ENCODE measurements at regions not wholly inside any gene's neighbourhood (a gene's known extent, or its start where the extent isn't known, plus 50 kb on each side); places are given as distances from the start of the nearest gene placed in this dataset.

DNA sequence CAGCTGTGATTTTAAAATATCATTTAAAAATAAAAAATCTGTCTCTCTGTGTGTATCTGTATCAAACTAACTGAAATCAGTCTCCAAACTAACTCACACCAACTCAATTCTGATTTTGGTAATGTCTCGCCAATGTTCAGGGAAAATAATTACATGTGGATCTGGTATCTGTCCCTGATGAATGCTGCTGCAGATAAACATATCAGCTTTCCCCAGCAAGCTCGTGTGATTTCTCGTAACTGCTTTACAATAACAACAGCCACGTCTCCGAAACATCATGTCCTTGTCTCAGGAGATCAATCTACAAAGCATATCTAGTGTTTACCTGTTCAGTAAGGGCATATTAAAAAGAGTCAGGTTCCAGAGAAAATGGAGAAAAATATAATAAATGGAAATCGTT is 129.0 kb downstream of the IRS2 start:
- Mint-ChIP-seq H3K4me1 (ENCODE audit: low read depth) (peaks cover 6% of the 10 kb centered on the region), H3K4me3 (no peak overlapping the region), H3K9me3 (no peaks in the 10 kb centered on the region), H3K36me3 (ENCODE audit: low read depth) (no peaks in the 10 kb centered on the region), H3K27ac (no peak overlapping the region), H3K27me3 (no peaks in the 10 kb centered on the region)

DNA sequence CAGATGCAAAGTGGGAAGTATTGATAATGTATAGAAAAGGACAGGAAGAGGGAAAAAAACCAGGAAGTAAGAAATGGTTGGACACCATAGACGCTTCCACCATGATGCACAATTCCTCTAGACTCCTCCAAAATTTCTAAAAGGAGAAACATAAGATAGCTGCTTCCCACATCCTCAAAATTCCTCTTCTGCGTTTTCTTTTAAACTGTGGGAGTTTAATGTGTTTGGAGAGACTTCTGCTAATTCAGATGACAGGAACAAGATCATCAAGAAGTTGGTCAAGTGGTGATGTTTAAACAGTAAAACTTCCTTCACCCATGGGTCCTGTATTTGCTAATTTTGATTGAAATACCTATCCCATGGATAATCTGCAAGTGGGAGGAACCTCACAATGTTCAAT is 130.2 kb downstream of the IRS2 start:
- H3K9me3 Mint-ChIP-seq: no peaks in the 10 kb centered on the region
- no peak overlapping the region for H3K27ac Mint-ChIP-seq
- no peaks in the 10 kb centered on the region for H3K27me3 Mint-ChIP-seq
- H3K4me3 Mint-ChIP-seq: no peak overlapping the region
- peaks cover 6% of the 10 kb centered on the region for H3K4me1 Mint-ChIP-seq (ENCODE audit: low read depth)
- H3K36me3 Mint-ChIP-seq (ENCODE audit: low read depth): no peaks in the 10 kb centered on the region

DNA sequence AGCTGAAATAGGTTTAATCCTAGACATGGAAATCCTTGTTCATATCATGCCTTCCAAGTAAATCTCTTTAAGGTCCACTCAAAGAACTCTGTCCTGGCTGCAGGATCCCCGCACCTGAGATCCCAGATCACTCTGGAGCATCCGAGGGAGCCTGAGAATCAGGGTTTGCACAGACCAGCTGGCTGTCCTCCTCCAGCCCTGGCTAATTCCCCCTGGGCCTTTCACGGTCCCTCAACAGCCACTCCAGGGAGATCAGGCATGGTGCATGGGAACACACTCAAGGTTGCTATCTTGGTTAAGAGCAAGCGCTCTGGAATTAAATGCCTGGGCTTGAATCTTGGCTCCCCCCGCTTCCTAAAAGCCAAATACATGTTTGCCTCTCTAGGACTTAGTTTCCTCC is 130.8 kb downstream of the IRS2 start:
- Mint-ChIP-seq H3K9me3 (no peaks in the 10 kb centered on the region), H3K27ac (no peak overlapping the region), H3K36me3 (ENCODE audit: low read depth) (no peaks in the 10 kb centered on the region), H3K4me1 (ENCODE audit: low read depth) (peaks cover 6% of the 10 kb centered on the region), H3K4me3 (no peak overlapping the region), H3K27me3 (no peaks in the 10 kb centered on the region)

DNA sequence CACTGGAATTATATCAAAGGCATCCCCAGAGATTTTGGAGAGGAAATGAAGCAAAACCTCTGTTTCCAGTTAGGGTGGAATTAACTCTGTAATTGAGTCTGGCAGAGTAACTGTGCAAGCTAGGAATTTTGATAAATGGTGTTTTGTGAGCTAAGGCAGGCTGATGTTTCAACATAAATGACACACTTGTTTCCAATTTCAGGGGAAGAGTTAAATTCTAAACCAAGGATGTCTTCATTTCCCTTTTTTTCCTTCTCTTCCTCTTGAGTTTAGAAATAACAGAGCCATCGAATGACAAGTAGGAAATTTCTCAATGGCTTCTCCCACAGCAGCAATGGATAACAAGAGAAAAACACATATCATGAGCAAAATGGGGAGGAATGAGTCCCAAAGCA is 131.2 kb downstream of the IRS2 start:
- no peak overlapping the region for H3K27ac Mint-ChIP-seq
- no peaks in the 10 kb centered on the region for H3K27me3 Mint-ChIP-seq
- no peaks in the 10 kb centered on the region for H3K36me3 Mint-ChIP-seq (ENCODE audit: low read depth)
- no peak overlapping the region for H3K4me3 Mint-ChIP-seq
- H3K9me3 Mint-ChIP-seq: no peaks in the 10 kb centered on the region
- peaks cover 6% of the 10 kb centered on the region for H3K4me1 Mint-ChIP-seq (ENCODE audit: low read depth)

DNA sequence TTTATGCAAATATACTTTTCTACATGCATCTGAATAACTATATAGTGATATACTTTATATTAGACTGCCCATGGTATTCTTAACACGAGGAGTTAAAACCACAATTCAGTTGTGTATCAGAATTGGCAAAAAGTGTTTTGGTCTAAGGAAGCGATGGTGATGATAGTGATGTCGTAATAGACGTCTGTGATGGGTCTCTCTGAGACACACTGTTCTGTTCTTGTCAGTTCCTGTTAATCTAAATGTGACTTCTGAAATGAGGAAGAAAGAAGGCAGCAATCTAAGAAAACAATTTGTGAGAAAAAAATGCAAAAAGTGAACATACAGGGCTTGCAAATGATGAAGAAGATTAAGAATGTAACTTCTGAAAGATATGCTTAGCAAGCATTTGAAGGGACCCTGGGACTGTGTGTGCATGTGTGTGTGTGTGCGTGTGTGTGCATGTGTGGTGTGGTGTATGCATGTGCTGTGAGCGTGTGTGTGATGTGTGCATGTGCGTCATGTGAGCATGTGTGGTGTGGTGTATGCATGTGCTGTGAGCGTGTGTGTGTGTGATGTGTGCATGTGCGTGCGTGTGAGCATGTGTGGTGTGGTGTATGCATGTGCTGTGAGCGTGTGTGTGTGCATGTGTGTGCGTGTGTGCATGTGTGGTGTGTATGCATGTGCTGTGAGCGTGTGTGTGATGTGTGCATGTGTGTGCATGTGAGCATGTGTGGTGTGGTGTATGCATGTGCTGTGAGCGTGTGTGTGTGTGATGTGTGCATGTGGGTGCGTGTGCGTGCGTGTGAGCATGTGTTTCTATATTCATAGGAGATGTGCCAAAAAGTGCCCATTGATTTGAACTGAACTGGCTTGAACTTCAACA is 131.8 kb downstream of the IRS2 start:
- Mint-ChIP-seq H3K27me3 (no peaks in the 10 kb centered on the region), H3K4me3 (no peak overlapping the region), H3K27ac (no peak overlapping the region), H3K9me3 (no peaks in the 10 kb centered on the region), H3K36me3 (ENCODE audit: low read depth) (no peaks in the 10 kb centered on the region), H3K4me1 (ENCODE audit: low read depth) (peaks cover 6% of the 10 kb centered on the region)

DNA sequence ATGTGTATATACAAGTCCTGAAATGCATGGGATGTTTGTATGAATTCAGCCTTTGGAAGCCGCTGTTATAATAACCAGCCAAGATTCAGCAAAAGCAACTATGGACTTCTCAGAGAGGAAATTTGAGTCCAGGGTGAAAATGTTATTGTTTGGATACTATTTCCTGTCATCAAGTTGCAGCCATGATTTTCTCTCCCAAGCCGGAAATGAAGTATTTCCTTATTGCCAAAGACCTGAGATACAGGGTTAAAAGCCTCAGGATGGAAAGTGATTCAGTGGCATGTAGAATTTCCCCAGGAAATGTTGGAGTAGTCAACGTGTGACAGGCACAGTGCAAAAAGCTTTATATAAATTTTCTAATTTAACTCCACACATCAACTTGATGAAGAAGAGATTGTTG is 133.9 kb downstream of the IRS2 start:
- no peaks in the 10 kb centered on the region for H3K36me3 Mint-ChIP-seq (ENCODE audit: low read depth)
- H3K27me3 Mint-ChIP-seq: no peaks in the 10 kb centered on the region
- peaks cover 6% of the 10 kb centered on the region for H3K4me1 Mint-ChIP-seq (ENCODE audit: low read depth)
- no peak overlapping the region for H3K4me3 Mint-ChIP-seq
- no peak overlapping the region for H3K27ac Mint-ChIP-seq
- no peaks in the 10 kb centered on the region for H3K9me3 Mint-ChIP-seq

DNA sequence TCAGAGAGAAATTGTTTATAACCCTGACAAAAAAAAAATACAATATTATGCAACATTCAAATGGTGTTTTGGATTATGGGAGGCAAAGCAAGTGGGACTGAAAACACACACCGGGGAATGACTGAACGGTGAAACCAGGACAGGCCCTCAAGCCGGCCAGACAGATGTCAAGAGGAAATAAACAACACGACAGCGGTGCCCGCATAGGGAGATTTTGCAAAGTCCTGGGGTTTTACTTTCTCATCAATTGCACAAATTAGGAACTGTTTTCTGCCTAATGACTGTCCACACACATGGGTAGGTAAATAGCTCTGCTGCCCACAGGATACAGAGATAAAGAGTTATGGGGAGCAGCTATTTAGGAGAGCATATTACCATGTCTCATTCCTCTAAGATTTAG is 134.5 kb downstream of the IRS2 start:
- no peaks in the 10 kb centered on the region for H3K9me3 Mint-ChIP-seq
- H3K4me1 Mint-ChIP-seq (ENCODE audit: low read depth): peaks cover 6% of the 10 kb centered on the region
- no peaks in the 10 kb centered on the region for H3K36me3 Mint-ChIP-seq (ENCODE audit: low read depth)
- no peaks in the 10 kb centered on the region for H3K27me3 Mint-ChIP-seq
- no peak overlapping the region for H3K4me3 Mint-ChIP-seq
- H3K27ac Mint-ChIP-seq: no peak overlapping the region

DNA sequence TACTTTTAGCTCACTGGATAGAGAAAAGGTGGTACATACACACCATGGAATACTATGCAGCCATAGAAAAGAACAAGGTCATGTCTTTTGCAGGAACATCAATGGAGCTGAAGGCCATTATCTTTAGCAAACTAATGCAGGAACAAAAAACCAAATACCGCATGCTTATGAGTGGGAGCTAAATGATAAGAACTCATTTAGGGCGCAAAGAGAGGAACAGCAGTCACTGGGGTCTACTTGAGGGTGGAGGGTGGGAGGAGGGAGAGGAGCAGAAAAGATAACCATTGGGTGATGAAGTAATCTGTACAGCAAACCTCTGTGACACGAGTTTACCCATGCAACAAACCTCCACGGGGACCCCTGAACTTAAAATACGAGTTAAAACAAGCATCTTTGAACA is 135.1 kb downstream of the IRS2 start:
- Mint-ChIP-seq H3K4me3 (no peak overlapping the region), H3K4me1 (ENCODE audit: low read depth) (peaks cover 6% of the 10 kb centered on the region), H3K36me3 (ENCODE audit: low read depth) (no peaks in the 10 kb centered on the region), H3K27ac (no peak overlapping the region), H3K9me3 (no peaks in the 10 kb centered on the region), H3K27me3 (no peaks in the 10 kb centered on the region)

DNA sequence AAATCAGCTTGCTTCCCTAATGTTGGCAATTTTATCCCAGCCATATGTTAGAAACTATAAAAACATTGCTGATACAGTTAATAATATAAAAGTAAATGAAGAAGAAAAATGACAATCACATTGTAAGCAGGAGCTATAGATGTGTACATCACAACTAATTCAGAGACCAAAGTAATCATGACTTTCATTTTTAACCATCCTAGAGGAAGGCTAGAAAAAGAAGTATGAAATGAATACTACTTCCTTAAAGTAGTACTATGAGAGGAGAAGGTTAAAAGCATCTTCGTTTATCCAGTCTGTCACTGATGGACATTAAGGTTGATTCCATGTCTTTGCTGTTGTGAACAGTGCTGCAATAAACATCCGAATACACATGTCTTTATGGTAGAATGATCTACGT is 135.5 kb downstream of the IRS2 start:
- Mint-ChIP-seq H3K4me3 (no peak overlapping the region), H3K4me1 (ENCODE audit: low read depth) (peaks cover 6% of the 10 kb centered on the region), H3K27ac (no peak overlapping the region), H3K9me3 (no peaks in the 10 kb centered on the region), H3K27me3 (no peaks in the 10 kb centered on the region), H3K36me3 (ENCODE audit: low read depth) (no peaks in the 10 kb centered on the region)

DNA sequence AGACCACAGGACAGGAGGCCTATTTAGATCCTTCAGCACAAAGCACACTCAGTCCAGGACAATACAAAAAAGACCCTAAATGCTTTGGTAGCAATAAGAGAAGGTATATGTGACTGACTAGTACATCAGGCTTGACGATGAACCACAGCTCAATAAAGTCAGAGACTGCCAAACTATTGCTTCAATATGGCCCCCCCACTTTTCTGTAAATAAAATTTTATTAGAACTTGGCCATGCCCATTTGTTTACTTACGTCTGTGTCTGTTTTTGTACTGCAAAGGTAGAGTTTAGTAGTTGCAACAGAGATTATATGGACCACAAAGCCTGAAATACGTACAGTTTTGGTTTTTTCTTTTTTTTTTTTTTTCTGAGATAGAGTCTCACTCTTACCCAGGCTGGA is 136.7 kb downstream of the IRS2 start:
- Mint-ChIP-seq H3K4me3 (no peak overlapping the region), H3K27me3 (no peaks in the 10 kb centered on the region), H3K4me1 (ENCODE audit: low read depth) (peaks cover 5% of the 10 kb centered on the region), H3K9me3 (no peaks in the 10 kb centered on the region), H3K36me3 (ENCODE audit: low read depth) (no peaks in the 10 kb centered on the region), H3K27ac (no peak overlapping the region)

DNA sequence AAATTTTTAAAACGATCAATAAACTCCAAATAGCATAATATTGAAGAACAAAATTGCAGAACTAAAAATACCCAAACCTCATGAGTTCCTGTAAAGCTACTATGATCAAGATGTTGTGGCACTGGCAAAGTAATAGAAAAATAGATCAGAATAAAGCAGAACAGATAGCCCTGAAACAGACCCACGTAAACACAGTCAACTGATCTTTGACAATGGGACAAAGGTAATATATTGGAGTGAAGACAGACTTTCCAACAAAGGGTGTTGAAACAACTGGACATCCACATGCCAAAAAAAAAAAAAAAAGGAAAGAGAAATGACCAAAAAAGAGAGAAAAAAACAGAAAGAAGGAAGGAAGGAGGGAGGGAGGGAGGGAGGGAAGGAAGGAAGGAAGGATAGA is 138.7 kb downstream of the IRS2 start:
- Mint-ChIP-seq H3K36me3 (ENCODE audit: low read depth) (no peaks in the 10 kb centered on the region), H3K9me3 (no peaks in the 10 kb centered on the region), H3K4me3 (no peak overlapping the region), H3K4me1 (ENCODE audit: low read depth) (no peaks in the 10 kb centered on the region), H3K27me3 (no peaks in the 10 kb centered on the region), H3K27ac (peak overlapping the region; percentile 56)

DNA sequence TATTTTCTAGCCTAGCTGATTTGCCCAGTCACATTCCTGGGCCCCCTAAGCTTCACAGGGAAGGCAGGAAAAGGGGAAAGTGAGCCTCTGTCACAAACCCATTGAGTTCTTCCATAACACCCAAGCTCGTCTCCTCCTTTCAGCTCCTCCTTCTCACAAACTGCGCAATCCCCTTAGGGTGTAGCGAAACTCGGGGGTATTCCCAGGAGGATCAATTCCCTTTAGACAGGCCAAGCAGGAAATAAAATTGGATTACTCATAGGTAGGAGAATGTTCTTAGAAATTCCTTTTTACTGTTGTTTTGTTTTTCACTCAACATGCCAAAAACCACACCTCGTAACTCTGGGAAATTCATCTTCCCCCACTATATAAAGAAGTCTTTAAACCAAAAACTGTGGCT is 139.3 kb downstream of the IRS2 start:
- Mint-ChIP-seq H3K4me3 (no peak overlapping the region), H3K36me3 (ENCODE audit: low read depth) (no peaks in the 10 kb centered on the region), H3K27me3 (no peaks in the 10 kb centered on the region), H3K9me3 (peaks cover under 1% of the 10 kb centered on the region), H3K4me1 (ENCODE audit: low read depth) (no peaks in the 10 kb centered on the region), H3K27ac (no peak overlapping the region)

DNA sequence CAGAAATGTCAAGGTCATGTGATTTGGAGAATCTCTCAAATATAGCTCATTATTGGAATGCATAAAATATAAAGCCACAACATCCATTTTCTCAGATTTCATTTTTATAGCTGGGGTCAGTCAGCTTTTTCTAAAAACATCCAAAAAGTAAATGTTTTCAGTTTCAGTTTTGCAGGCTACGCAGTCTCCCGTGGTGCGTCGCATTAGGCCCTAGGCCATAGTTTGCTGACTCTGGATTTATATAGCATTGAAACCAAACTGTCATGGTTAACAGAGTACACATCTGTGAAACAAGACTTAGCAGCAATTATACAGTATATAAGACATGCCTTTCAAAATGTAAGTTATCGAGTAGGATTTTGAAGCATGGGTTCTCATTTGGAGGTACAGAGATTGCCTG is 140.0 kb downstream of the IRS2 start:
- no peaks in the 10 kb centered on the region for H3K27me3 Mint-ChIP-seq

DNA sequence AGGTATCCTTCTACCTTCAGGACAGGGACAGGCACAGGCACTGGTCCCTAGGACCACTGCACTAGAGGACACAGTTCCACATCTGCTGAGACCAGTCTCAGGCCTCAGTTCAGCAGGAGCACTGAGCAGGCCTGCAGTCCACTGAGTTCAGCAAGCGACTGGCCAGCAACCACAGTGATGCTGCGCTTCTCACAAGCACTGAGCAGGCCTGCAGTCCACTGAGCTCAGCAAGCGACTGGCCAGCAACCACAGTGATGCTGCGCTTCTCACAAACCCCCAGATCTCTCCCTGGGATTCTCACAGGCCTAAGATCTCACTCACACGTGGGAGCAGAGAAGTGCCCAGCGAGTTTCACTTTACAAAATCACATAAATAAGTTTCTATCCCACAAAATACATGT is 140.6 kb downstream of the IRS2 start:
- Mint-ChIP-seq H3K4me3 (no peak overlapping the region), H3K4me1 (ENCODE audit: low read depth) (no peaks in the 10 kb centered on the region)

More for the DNA sequence above, 140.0 kb downstream of the IRS2 start:
- peaks cover 4% of the 10 kb centered on the region for H3K9me3 Mint-ChIP-seq
- no peak overlapping the region for H3K27ac Mint-ChIP-seq
- H3K4me1 Mint-ChIP-seq (ENCODE audit: low read depth): no peaks in the 10 kb centered on the region
- no peak overlapping the region for H3K4me3 Mint-ChIP-seq
- no peaks in the 10 kb centered on the region for H3K36me3 Mint-ChIP-seq (ENCODE audit: low read depth)

DNA sequence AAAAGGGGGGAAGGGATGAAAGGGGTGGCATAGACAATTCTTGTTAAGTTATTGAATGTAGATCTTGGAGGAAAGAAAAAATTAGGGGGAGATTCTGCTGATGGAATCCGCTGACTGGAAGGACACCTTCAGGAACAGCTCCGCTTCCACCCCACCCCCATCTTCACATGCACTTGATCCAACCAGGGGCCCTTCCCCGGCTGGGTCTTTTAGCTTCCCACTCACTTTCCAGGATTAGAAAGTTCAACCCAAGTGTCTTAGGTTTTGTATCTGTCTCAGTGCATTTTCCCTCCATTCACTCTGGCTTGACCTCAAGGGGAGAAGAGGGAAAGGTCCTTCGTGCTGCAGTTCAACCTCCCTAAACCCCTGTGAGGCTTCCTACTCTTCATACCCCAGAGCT is 141.4 kb downstream of the IRS2 start:
- H3K27me3 Mint-ChIP-seq: no peaks in the 10 kb centered on the region
- no peaks in the 10 kb centered on the region for H3K4me1 Mint-ChIP-seq (ENCODE audit: low read depth)
- no peak overlapping the region for H3K4me3 Mint-ChIP-seq
- peaks cover 4% of the 10 kb centered on the region for H3K36me3 Mint-ChIP-seq (ENCODE audit: low read depth)
- H3K27ac Mint-ChIP-seq: no peak overlapping the region
- peaks cover 13% of the 10 kb centered on the region for H3K9me3 Mint-ChIP-seq

More for the DNA sequence above, 140.6 kb downstream of the IRS2 start:
- H3K9me3 Mint-ChIP-seq: peaks cover 7% of the 10 kb centered on the region
- H3K36me3 Mint-ChIP-seq (ENCODE audit: low read depth): peaks cover 2% of the 10 kb centered on the region
- H3K27ac Mint-ChIP-seq: no peak overlapping the region
- H3K27me3 Mint-ChIP-seq: no peaks in the 10 kb centered on the region
